ENCODE measurements at regions not wholly inside any gene's neighbourhood (a gene's known extent, or its start where the extent isn't known, plus 50 kb on each side); places are given as distances from the start of the nearest gene placed in this dataset.

GRCh38 chr13:68168448-68168847 lies 938.3 kb upstream of the PCDH9 start:
- intact Hi-C loops (cut with DNase I; ENCODE audit: low total_unique reads): no loop called here
- in situ Hi-C loops (cut with MboI; ENCODE audit: low pct_ligation_motif_present in 1 of 4, low pct_unique_long_range_greater_than_20kb in 1 of 4, low sequenced_read_pairs in 3 of 4): no loop called here

GRCh38 chr13:68160466-68160865 lies 930.3 kb upstream of the PCDH9 start:
- Histone ChIP-seq H3K4me1 (no peaks in the 10 kb centered on the region), H3K27me3 (no peaks in the 10 kb centered on the region), H3K27ac (no peak overlapping the region), H3K4me3 (no peak overlapping the region), H3K9me3 (no peaks in the 10 kb centered on the region), H3K36me3 (no peaks in the 10 kb centered on the region)
- no peak for DNase-seq
- intact Hi-C loops (cut with DNase I; ENCODE audit: low total_unique reads): no loop called here
- in situ Hi-C loops (cut with MboI; ENCODE audit: low pct_ligation_motif_present in 1 of 4, low pct_unique_long_range_greater_than_20kb in 1 of 4, low sequenced_read_pairs in 3 of 4): no loop called here
- 40 to 81% methylated on average over 2 to 3 of the region's 3 CpGs for WGBS, 2 donors (ENCODE audit: low coverage in 1 of 2)
- TF ChIP-seq POLR2AphosphoS5 (IDR thresholded peaks at IDR 0.05) (no peak), POLR2A (IDR thresholded peaks at IDR 0.05) (no peak), CTCF (IDR thresholded peaks at IDR 0.05) (no peak), EP300 (IDR thresholded peaks at IDR 0.05; ENCODE audit: low read depth) (no peak)

More at GRCh38 chr13:68168448-68168847, 938.3 kb upstream of the PCDH9 start:
- Histone ChIP-seq H3K9me3 (no peaks in the 10 kb centered on the region), H3K4me1 (no peaks in the 10 kb centered on the region), H3K27me3 (no peaks in the 10 kb centered on the region), H3K4me3 (no peak overlapping the region), H3K36me3 (no peaks in the 10 kb centered on the region), H3K27ac (no peak overlapping the region)
- DNase-seq: no peak
- no peak for TF ChIP-seq EP300 (IDR thresholded peaks at IDR 0.05; ENCODE audit: low read depth)
- no peak for TF ChIP-seq POLR2A (IDR thresholded peaks at IDR 0.05)
- TF ChIP-seq CTCF (IDR thresholded peaks at IDR 0.05): no peak
- TF ChIP-seq POLR2AphosphoS5 (IDR thresholded peaks at IDR 0.05): no peak

GRCh38 chr13:68152414-68152813 lies 922.3 kb upstream of the PCDH9 start:
- TF ChIP-seq POLR2A (IDR thresholded peaks at IDR 0.05): no peak
- TF ChIP-seq POLR2AphosphoS5 (IDR thresholded peaks at IDR 0.05): no peak
- no peak for TF ChIP-seq EP300 (IDR thresholded peaks at IDR 0.05; ENCODE audit: low read depth)
- no peak for TF ChIP-seq CTCF (IDR thresholded peaks at IDR 0.05)
- Histone ChIP-seq H3K4me3 (no peak overlapping the region), H3K36me3 (no peaks in the 10 kb centered on the region), H3K9me3 (no peaks in the 10 kb centered on the region), H3K4me1 (no peaks in the 10 kb centered on the region), H3K27me3 (no peaks in the 10 kb centered on the region), H3K27ac (no peak overlapping the region)
- no peak for DNase-seq
- in situ Hi-C loops (cut with MboI; ENCODE audit: low pct_ligation_motif_present in 1 of 4, low pct_unique_long_range_greater_than_20kb in 1 of 4, low sequenced_read_pairs in 3 of 4): no loop called here
- 83 to 94% methylated on average over 3 to 4 of the region's 4 CpGs for WGBS, 2 donors (ENCODE audit: low coverage in 1 of 2)
- intact Hi-C loops (cut with DNase I; ENCODE audit: low total_unique reads): no loop called here

- no peak for TF ChIP-seq EP300 (IDR thresholded peaks at IDR 0.05; ENCODE audit: low read depth)
- TF ChIP-seq CTCF (IDR thresholded peaks at IDR 0.05): no peak
- TF ChIP-seq POLR2AphosphoS5 (IDR thresholded peaks at IDR 0.05): no peak
- TF ChIP-seq POLR2A (IDR thresholded peaks at IDR 0.05): no peak
- no peaks in the 10 kb centered on the region for H3K36me3 ChIP-seq
- no peak overlapping the region for H3K4me3 ChIP-seq
- intact Hi-C loops (cut with DNase I; ENCODE audit: low total_unique reads): no loop called here
- no peaks in the 10 kb centered on the region for H3K27me3 ChIP-seq
- 67 to 90% methylated on average over 2 of the region's 2 CpGs for WGBS, 2 donors (ENCODE audit: low coverage in 1 of 2)
- H3K4me1 ChIP-seq: no peaks in the 10 kb centered on the region
- in situ Hi-C loops (cut with MboI; ENCODE audit: low pct_ligation_motif_present in 1 of 4, low pct_unique_long_range_greater_than_20kb in 1 of 4, low sequenced_read_pairs in 3 of 4): no loop called here
- H3K9me3 ChIP-seq: no peaks in the 10 kb centered on the region
- H3K27ac ChIP-seq: no peak overlapping the region
- no peak for DNase-seq
Observed at GRCh38 chr13:68145852-68146251, 915.7 kb upstream of the PCDH9 start.

All from transverse colon (tissue), 4 donors.